ENCODE measurements at regions not wholly inside any gene's neighbourhood (a gene's known extent, or its start where the extent isn't known, plus 50 kb on each side); places are given as distances from the start of the nearest gene placed in this dataset.

DNA sequence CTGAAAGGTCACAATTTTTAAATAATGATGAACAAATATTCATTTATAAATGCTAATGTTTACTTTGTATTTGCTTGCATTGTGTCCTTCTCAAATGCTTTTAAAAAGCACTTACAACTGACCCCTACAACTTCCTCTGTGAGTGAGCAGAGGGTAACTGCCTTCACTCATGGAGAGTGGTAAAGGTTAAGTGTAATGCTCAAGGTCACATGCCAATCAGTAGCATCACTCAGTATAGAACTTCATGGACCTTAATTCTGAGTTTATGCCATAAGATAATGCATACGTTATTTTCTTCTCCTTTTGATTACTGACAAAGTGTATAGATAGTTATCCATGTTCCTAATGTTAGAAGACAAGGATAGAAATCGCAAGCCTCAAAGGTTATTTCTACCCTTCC lies 91.8 kb upstream of the SERTAD2 start:
- TF ChIP-seq, protein P1, sequence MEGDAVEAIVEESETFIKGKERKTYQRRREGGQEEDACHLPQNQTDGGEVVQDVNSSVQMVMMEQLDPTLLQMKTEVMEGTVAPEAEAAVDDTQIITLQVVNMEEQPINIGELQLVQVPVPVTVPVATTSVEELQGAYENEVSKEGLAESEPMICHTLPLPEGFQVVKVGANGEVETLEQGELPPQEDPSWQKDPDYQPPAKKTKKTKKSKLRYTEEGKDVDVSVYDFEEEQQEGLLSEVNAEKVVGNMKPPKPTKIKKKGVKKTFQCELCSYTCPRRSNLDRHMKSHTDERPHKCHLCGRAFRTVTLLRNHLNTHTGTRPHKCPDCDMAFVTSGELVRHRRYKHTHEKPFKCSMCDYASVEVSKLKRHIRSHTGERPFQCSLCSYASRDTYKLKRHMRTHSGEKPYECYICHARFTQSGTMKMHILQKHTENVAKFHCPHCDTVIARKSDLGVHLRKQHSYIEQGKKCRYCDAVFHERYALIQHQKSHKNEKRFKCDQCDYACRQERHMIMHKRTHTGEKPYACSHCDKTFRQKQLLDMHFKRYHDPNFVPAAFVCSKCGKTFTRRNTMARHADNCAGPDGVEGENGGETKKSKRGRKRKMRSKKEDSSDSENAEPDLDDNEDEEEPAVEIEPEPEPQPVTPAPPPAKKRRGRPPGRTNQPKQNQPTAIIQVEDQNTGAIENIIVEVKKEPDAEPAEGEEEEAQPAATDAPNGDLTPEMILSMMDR (conservative IDR thresholded peaks at IDR 0.05 in 1 of 2, IDR thresholded peaks at IDR 0.05 in 1 of 2; ENCODE audit: low read depth in 1 of 2, low read length in 2 of 2): no peak
- no peak for TF ChIP-seq EZH2 (IDR thresholded peaks at IDR 0.05; ENCODE audit: low read length, missing control alignments)

All from fibroblast of lung (primary cell).